ENCODE measurements at regions not wholly inside any gene's neighbourhood (a gene's known extent, or its start where the extent isn't known, plus 50 kb on each side); places are given as distances from the start of the nearest gene placed in this dataset.

DNA sequence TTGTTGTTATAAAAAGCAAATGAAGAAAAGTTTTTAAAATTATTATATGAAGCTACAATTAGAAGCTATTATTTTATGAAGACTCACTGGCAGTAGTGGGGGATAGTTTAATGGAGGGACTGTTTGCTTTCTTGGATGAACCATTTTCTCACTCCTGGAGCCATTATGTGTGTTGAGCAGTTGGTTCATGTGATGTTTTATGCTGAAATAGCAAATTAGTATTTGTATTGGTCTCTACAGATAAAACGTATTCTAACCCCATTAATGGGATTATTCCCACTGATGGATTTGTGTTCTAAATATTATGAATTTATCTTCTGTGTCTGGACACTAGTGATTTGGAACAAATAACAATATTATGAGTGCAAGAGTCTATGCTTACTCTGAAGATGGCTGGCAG is 507.5 kb upstream of the FSHR start:
- DNase-seq (ENCODE audit: low read depth): no peak
- H3K4me3 ChIP-seq (ENCODE audit: low read depth, low read length): no peak overlapping the region
- no peak for TF ChIP-seq CTCF (IDR thresholded peaks at IDR 0.05; ENCODE audit: insufficient read depth, low read length)

DNA sequence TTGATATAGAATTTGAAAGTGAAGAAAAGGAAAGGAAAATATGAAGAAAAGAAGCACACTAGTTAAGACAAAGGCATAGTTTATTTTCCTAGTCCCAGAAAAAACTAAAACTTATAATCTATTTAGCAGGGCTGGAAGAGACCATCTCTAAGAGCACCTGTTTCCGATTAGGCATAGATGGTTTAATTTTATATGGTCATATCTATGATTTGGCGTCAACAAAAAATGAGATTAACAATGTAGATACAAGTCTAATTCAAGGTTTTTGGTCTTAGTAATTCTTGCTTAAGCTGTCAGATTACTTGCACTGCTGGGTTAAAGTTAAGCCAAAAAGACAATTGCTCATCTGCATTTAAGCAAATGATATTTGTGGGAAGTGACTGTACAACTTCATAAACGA is 502.5 kb upstream of the FSHR start:
- no peak for TF ChIP-seq CTCF (IDR thresholded peaks at IDR 0.05; ENCODE audit: insufficient read depth, low read length)
- H3K4me3 ChIP-seq (ENCODE audit: low read depth, low read length): no peak overlapping the region
- no peak for DNase-seq (ENCODE audit: low read depth)

DNA sequence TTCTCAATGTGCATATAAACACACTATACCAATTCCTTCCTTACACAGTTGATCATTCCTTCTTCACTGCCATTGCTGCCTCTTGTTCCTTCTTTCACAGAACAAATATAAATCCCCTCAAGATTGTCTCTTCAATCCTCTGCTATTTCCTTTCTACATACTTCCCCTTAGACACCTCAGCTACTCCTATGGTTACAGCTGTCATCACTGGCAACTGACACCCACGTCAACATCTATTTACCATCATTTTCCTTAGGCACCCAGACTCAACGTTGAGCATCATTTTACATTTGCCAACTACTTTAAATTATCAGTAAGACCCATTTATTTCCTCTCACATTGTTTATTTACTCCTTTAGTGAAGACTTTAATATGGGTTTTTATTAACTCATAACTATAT is 488.8 kb upstream of the FSHR start:
- H3K4me3 ChIP-seq (ENCODE audit: low read depth, low read length): no peak overlapping the region
- no peak for TF ChIP-seq CTCF (IDR thresholded peaks at IDR 0.05; ENCODE audit: insufficient read depth, low read length)
- no peak for DNase-seq (ENCODE audit: low read depth)

- H3K4me3 ChIP-seq (ENCODE audit: low read depth, low read length): no peak overlapping the region
- TF ChIP-seq CTCF (IDR thresholded peaks at IDR 0.05; ENCODE audit: insufficient read depth, low read length): no peak
- DNase-seq (ENCODE audit: low read depth): no peak
Observed at GRCh38 chr2:49640630-49641029, 486.3 kb upstream of the FSHR start.

DNA sequence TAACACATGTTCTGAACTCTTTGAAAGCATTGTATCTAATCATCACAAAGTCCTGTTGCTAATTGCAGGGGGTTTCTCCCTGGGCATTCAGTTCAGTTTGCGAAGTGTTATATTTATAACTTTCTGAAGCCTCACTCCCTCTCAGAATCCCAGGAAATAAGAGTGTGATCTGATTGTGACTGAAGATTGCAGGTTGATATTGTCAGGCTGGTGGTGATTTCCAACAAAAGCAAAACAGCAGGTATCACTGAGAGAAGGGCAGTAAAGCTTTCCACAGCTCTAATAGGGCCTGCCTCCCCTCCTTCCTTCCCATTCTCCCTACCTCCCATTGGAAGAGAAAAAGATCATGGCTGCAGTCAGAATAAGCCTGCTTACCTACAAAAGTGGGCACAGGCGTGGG is 466.7 kb upstream of the FSHR start:
- H3K4me3 ChIP-seq (ENCODE audit: low read depth, low read length): no peak overlapping the region
- no peak for TF ChIP-seq CTCF (IDR thresholded peaks at IDR 0.05; ENCODE audit: insufficient read depth, low read length)
- DNase-seq (ENCODE audit: low read depth): no peak

DNA sequence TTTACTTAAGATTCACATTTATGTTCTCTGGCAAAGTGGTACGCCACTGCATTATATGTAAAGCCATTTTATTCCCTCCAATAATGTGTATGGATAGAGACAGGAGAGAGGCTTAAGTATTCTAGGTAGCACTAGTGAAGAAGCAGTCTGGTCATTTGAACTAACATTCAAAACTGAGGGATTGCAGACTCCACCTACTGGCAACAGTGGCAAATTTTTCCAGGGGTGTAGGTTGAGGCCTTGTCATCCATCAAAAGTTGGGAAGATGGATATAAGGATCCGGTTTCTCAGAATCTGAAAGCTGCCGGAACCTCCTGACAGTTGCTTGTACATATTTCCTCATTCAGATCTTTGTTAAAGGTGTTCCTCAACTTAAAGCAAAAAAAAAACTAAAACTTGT is 465.5 kb upstream of the FSHR start:
- no peak for TF ChIP-seq CTCF (IDR thresholded peaks at IDR 0.05; ENCODE audit: insufficient read depth, low read length)

DNA sequence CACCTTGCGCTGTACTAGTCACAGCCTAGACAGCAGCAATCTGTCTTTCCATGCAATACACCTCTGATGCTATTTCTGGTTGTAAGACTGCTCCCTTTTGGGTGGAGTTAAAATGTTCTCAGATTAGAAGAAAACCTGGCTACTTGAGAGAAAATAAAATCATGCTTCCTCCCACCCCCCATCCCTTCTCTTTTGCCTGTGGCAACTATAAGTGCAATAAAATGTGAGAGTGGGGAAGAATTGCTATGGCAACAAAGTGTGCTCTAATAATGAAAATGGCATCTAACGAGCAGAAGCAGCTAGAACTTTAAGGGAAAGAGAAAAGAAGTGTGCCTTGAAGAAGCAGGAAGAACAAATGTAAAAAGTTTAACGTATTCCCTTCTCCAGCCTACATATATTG is 464.2 kb upstream of the FSHR start:
- no peak overlapping the region for H3K4me3 ChIP-seq (ENCODE audit: low read depth, low read length)
- DNase-seq (ENCODE audit: low read depth): no peak
- TF ChIP-seq CTCF (IDR thresholded peaks at IDR 0.05; ENCODE audit: insufficient read depth, low read length): no peak

More for the DNA sequence above, 465.5 kb upstream of the FSHR start:
- no peak overlapping the region for H3K4me3 ChIP-seq (ENCODE audit: low read depth, low read length)
- DNase-seq (ENCODE audit: low read depth): no peak

Measured in fibroblast of the aortic adventitia (primary cell).